Suppressor macrophage treated with lipopolysaccharide for 1 hour (primary cell): ENCODE measurements at regions not wholly inside any gene's neighbourhood (a gene's known extent, or its start where the extent isn't known, plus 50 kb on each side); places are given as distances from the start of the nearest gene placed in this dataset.

Experiments
- DNase-seq, 3 donors: peaks; one replicate each; pipeline ENCODE4 v3.0.0-alpha.2; 2020 to 2022

DNA sequence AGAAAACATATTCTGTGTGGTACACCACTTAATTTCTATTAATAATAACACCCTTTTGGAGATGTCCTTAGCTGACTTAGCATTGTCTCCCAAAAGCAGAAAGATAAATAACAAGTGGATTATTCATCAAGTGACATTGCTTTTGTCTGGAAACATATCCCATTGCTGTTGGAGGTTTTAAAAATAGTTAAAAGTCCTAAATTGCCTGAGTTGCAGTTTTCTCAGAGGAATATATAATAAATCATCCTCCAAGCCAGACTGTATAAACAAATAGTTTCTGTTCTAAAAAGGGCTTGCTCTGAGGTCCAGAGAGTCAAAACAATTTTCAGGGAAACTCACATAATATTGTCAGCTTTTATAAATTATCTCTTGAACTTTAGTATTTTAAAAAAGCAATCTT is 60.4 kb upstream of the CD96 start:
- no peak for DNase-seq

DNA sequence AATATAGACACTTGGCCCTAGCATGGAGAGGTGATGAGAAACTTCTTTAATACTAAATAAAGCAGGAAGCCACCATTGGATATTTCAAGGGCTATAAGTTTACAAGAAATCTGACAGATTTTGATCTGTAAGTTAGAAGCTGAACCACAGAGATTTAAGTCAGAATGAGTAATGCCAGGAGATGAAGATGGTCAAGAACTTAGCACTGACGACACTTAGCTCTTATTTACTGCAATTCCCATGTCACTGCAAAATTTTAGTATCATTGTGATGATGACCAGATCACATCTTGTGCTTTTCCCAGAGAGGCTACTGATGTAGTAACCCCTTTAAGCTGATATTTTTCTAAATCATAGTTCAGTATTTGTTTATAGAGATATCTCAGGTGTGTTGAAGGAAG is 59.4 kb upstream of the CD96 start:
- no peak for DNase-seq

DNA sequence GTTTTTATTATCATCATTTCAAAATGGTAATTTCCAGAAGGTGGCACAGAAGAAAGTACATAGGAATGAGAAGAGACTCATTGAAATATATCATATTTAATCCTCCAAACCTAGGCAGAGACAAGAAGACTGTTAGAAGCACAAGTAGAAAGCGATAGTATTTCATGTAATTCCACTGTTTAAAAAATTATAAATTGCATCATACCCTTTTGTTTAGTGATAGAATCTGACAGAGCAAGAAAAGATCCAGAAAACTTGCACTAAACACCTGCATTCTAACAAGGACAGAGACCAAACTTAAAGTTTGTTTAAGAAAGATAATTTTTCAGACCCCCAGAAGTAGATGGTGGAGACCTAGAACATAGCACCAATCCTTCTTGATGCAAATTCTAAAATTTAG is 56.9 kb upstream of the CD96 start:
- DNase-seq = no peak
